ENCODE measurements at regions not wholly inside any gene's neighbourhood (a gene's known extent, or its start where the extent isn't known, plus 50 kb on each side); places are given as distances from the start of the nearest gene placed in this dataset.
"Not testable (repeated sequence)": the region's sequence is repeated elsewhere in the genome, so short reads cannot be mapped to it uniquely, and the experiment has no call there.

DNA sequence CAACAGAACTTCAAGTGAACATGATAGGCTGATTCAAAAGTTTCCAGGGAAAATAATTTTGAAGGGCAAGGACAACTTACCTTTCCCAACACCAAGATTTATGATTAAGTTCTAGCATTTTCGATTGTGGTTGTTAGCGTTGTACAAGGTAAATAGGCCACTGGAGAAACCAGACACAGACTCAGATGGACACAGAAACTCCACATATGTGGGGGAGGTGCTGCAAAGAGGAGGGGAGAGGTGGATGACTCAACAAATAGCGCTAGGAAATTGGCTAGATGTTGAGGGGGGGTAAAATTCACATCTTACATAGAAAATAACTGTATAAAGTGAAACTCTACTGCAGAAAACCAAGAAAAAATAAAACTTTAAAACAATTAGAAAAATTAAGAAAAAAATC is 564.4 kb downstream of the MATN1 start:
- DNase-seq, result no peak
- Mint-ChIP-seq H3K4me3 (no peak overlapping the region), H3K9me3 (peaks cover 43% of the 10 kb centered on the region), H3K27me3 (ENCODE audit: insufficient read depth) (peaks cover 3% of the 10 kb centered on the region; the same call in 1 of the 2 replicates), H3K27ac (no peak overlapping the region), H3K4me1 (ENCODE audit: low read depth) (no peaks in the 10 kb centered on the region), H3K36me3 (ENCODE audit: low read depth) (no peaks in the 10 kb centered on the region)
- TF ChIP-seq CTCF (IDR thresholded peaks at IDR 0.05), result no peak

- not testable (repeated sequence) for H3K4me1 Mint-ChIP-seq (ENCODE audit: low read depth); H3K27ac Mint-ChIP-seq; H3K36me3 Mint-ChIP-seq (ENCODE audit: low read depth); DNase-seq; H3K27me3 Mint-ChIP-seq (ENCODE audit: insufficient read depth); H3K4me3 Mint-ChIP-seq
- H3K9me3 Mint-ChIP-seq, result peaks cover 44% of the 10 kb centered on the region
Observed at GRCh38 chr1:30155698-30156097, 567.7 kb downstream of the MATN1 start.

- H3K27me3 Mint-ChIP-seq (ENCODE audit: insufficient read depth); H3K4me3 Mint-ChIP-seq; H3K4me1 Mint-ChIP-seq (ENCODE audit: low read depth); DNase-seq; H3K27ac Mint-ChIP-seq; H3K36me3 Mint-ChIP-seq (ENCODE audit: low read depth): not testable (repeated sequence)
- H3K9me3 Mint-ChIP-seq, result peaks cover 44% of the 10 kb centered on the region
Observed at GRCh38 chr1:30155253-30155652, 568.1 kb downstream of the MATN1 start.

DNA sequence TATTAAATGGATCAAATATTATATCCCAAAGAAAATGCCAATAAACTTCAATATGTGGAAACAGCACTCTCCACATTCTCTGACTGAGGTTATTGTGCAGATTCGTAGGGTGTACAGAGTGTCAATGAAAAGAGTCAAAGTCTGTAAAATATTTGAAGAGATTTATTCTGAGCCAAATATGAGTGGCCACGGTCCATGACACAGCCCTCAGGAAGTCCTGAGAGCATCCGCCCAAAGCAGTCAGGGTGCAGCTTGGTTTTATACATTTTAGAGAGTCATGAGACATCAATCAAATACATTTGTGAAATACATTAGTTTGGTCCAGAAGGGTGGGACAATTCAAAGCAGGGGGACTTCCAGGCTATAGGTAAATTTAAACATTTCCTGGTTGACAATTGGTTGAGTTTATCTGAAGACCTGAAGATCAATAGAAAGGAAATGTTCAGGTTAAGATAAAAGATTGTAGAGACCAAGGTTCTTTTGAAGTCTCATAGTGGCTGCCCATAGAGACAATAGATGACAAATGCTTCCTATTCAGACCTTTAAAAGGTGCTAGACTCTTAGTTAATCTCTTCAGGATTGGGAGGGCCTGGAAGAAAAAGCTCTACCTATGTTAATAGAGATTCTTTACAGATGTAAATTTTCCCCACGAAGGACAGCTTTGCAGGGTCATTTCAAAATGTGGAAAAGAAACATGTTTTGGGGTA is 569.5 kb downstream of the MATN1 start:
- no peak for TF ChIP-seq CTCF (IDR thresholded peaks at IDR 0.05)
- Mint-ChIP-seq H3K9me3 (peaks cover 48% of the 10 kb centered on the region), H3K4me3 (no peak overlapping the region), H3K4me1 (ENCODE audit: low read depth) (no peaks in the 10 kb centered on the region), H3K36me3 (ENCODE audit: low read depth) (peaks cover 8% of the 10 kb centered on the region; the same call in 1 of the 2 replicates), H3K27me3 (ENCODE audit: insufficient read depth) (no peaks in the 10 kb centered on the region), H3K27ac (no peak overlapping the region)
- DNase-seq, result no peak

DNA sequence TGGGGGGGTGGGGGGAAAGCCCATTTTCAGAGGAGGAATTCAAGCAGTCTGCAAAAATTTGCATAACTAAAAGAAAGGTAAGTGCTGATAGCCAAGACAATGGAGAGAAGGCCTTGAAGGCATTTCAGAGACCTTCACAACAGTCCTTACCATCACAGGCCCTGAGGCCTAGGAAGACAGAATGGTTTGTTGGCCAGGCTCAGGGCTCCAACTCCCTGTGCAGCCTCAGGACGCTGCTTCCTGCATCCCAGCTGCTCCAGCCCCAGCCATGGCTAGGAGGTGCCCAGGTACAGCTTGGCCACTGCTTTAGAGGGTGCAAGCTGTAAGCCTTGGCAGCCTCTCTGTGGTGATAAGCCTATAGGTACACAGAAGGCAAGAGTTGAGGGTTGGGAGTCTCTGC is 571.6 kb downstream of the MATN1 start:
- Mint-ChIP-seq H3K4me3 (no peak overlapping the region), H3K4me1 (ENCODE audit: low read depth) (no peaks in the 10 kb centered on the region)

GRCh38 chr1:30151119-30151518 is 572.3 kb downstream of the MATN1 start:
- H3K4me1 Mint-ChIP-seq (ENCODE audit: low read depth), result no peaks in the 10 kb centered on the region
- DNase-seq, result no peak
- H3K4me3 Mint-ChIP-seq, result no peak overlapping the region
- peaks cover 54% of the 10 kb centered on the region for H3K9me3 Mint-ChIP-seq
- TF ChIP-seq CTCF (IDR thresholded peaks at IDR 0.05), result no peak
- peaks cover 10% of the 10 kb centered on the region; the same call in 1 of the 2 replicates for H3K36me3 Mint-ChIP-seq (ENCODE audit: low read depth)
- no peak overlapping the region for H3K27ac Mint-ChIP-seq
- no peaks in the 10 kb centered on the region for H3K27me3 Mint-ChIP-seq (ENCODE audit: insufficient read depth)

More for the DNA sequence above, 571.6 kb downstream of the MATN1 start:
- Mint-ChIP-seq H3K9me3 (peaks cover 59% of the 10 kb centered on the region), H3K27me3 (ENCODE audit: insufficient read depth) (no peaks in the 10 kb centered on the region), H3K36me3 (ENCODE audit: low read depth) (peaks cover 10% of the 10 kb centered on the region; the same call in 1 of the 2 replicates), H3K27ac (no peak overlapping the region)
- no peak for DNase-seq
- no peak for TF ChIP-seq CTCF (IDR thresholded peaks at IDR 0.05)

Measured in HFFc6 (cell line).